B cell (primary cell): ENCODE measurements at regions not wholly inside any gene's neighbourhood (a gene's known extent, or its start where the extent isn't known, plus 50 kb on each side); places are given as distances from the start of the nearest gene placed in this dataset.

ENCODE experiments used
- ATAC-seq: fragments of 200-7000 bp; cut with Tn5 transposase; one replicate; pipeline ENCODE4 v1.10.0; 2021; ENCODE audit warnings: low read depth, mild to moderate bottlenecking, moderate number of reproducible peaks, moderate library complexity
- CTCF ChIA-PET: fragments of 350-600 bp; sonication (Branson Sonifier 250); formaldehyde crosslinking; loops from one replicate; lab custom pipeline; 2021; ENCODE audit warnings: antibody characterized with exemption, inconsistent platforms; lab: Charles Lee
- POLR2A ChIA-PET: fragments of 350-600 bp; sonication (Branson Sonifier 250); formaldehyde crosslinking; loops from one replicate; lab custom pipeline; 2021; ENCODE audit warnings: antibody characterized with exemption; lab: Charles Lee
- DNase-seq: peaks from one replicate; pipeline ENCODE4 v3.0.0; 2013
- H2AFZ ChIP-seq: 2 replicates; pipeline ENCODE4 v1.6.1; 2012; ENCODE audit warnings: mild to moderate bottlenecking, low read depth, low read length; ENCODE audit not compliant: insufficient read depth, poor library complexity, severe bottlenecking
- H3K27ac ChIP-seq, 2 donors: 1 replicate in 1 of 2; 2 replicates in 1 of 2; pipeline ENCODE4 v1.5.1; 2012 to 2013; ENCODE audit warnings: low read length in 2 of 2, mild to moderate bottlenecking in 2 of 2, moderate library complexity in 1 of 2
- H3K27me3 ChIP-seq, 4 experiments: fragments of 200-600 bp in 1 of 4; sonication (generic) in 1 of 4; replicated peaks in 1 of 4; 1 replicate in 2 of 4; 2 replicates in 2 of 4; pipeline versions ENCODE4 v1.6.1 to v1.7.0; 2013 to 2016; ENCODE audit warnings: low read length in 3 of 4, mild to moderate bottlenecking in 2 of 4, mixed read lengths in 1 of 4, moderate library complexity in 1 of 4; ENCODE audit not compliant: insufficient read depth in 4 of 4, control insufficient read depth in 3 of 4; ENCODE audit errors: control extremely low read depth in 1 of 4
- H3K36me3 ChIP-seq, 2 experiments: replicated peaks in 1 of 2; 1 replicate in 1 of 2; 2 replicates in 1 of 2; pipeline versions ENCODE4 v1.6.1 to v1.7.1; 2013; ENCODE audit warnings: low read length in 1 of 2; ENCODE audit not compliant: insufficient read depth in 2 of 2, control insufficient read depth in 1 of 2; ENCODE audit errors: control extremely low read depth in 1 of 2, extremely low read depth in 1 of 2
- H3K4me1 ChIP-seq, 2 donors: fragments of 200-600 bp in 1 of 2; sonication (generic) in 1 of 2; 1 replicate in 1 of 2; 2 replicates in 1 of 2; pipeline versions ENCODE4 v1.5.1 to v1.6.1; 2013 to 2017; ENCODE audit warnings: low read length in 2 of 2; ENCODE audit not compliant: control insufficient read depth in 2 of 2, insufficient read depth in 2 of 2
- H3K4me2 ChIP-seq: replicated peaks from 2 replicates; pipeline ENCODE3; 2012; ENCODE audit warnings: mild to moderate bottlenecking, low read depth, low read length; ENCODE audit not compliant: poor library complexity, severe bottlenecking
- H3K4me3 ChIP-seq, 5 experiments: fragments of 200-600 bp in 1 of 5; sonication (generic) in 1 of 5; 1 replicate in 3 of 5; 2 replicates in 2 of 5; pipeline versions ENCODE4 v1.5.1 to v1.7.0; 2011 to 2016; ENCODE audit warnings: low read length in 4 of 5, mild to moderate bottlenecking in 4 of 5, low read depth in 2 of 5, control low read depth in 1 of 5, moderate library complexity in 1 of 5; ENCODE audit not compliant: insufficient read depth in 1 of 5; ENCODE audit errors: control extremely low read depth in 1 of 5, extremely low read depth in 1 of 5
- H3K79me2 ChIP-seq: fragments of 200-600 bp; sonication (generic); one replicate; pipeline ENCODE4 v1.6.0; 2016; ENCODE audit warnings: low read length; ENCODE audit not compliant: control insufficient read depth, insufficient read depth
- H3K9ac ChIP-seq: fragments of 200-600 bp; sonication (generic); 2 replicates; pipeline ENCODE4 v1.6.1; 2017; ENCODE audit warnings: mild to moderate bottlenecking, low read length, moderate library complexity
- H3K9me3 ChIP-seq, 3 donors: one replicate each; pipeline versions ENCODE4 v1.6.1 to v1.7.1; 2013; ENCODE audit warnings: low read length in 2 of 3; ENCODE audit not compliant: control insufficient read depth in 2 of 3, insufficient read depth in 1 of 3; ENCODE audit errors: control extremely low read depth in 1 of 3
- H4K20me1 ChIP-seq: 2 replicates; pipeline ENCODE4 v1.6.0; 2012; ENCODE audit warnings: mild to moderate bottlenecking, low read length; ENCODE audit not compliant: insufficient read depth, control insufficient read depth, poor library complexity, severe bottlenecking
- H3K27ac Mint-ChIP-seq: one replicate; pipeline ENCODE4 v1.8.0; 2021; ENCODE audit warnings: mixed read lengths
- H3K27me3 Mint-ChIP-seq: one replicate; pipeline ENCODE4 v1.8.0; 2021; ENCODE audit warnings: mixed read lengths
- H3K4me1 Mint-ChIP-seq: one replicate; pipeline ENCODE4 v1.8.0; 2021; ENCODE audit warnings: mixed read lengths
- H3K4me3 Mint-ChIP-seq: one replicate; pipeline ENCODE4 v1.8.0; 2021; ENCODE audit warnings: mixed read lengths
- H3K9me3 Mint-ChIP-seq: one replicate; pipeline ENCODE4 v1.8.0; 2022; ENCODE audit warnings: mixed read lengths; ENCODE audit not compliant: insufficient read depth
- CTCF ChIP-seq: fragments of 200-600 bp; IDR thresholded peaks from one replicate; pipeline ENCODE4 v1.8.0; 2022; ENCODE audit warnings: antibody characterized with exemption, mild to moderate bottlenecking
- EZH2 ChIP-seq: IDR thresholded peaks from 2 replicates; pipeline ENCODE4 v1.6.1; 2012; ENCODE audit warnings: borderline replicate concordance, low read depth, mild to moderate bottlenecking, moderate library complexity, low read length; ENCODE audit not compliant: insufficient read depth, poor library complexity, severe bottlenecking
- WGBS: methylation state at CpG from one replicate; pipeline ENCODE4 v1.1.5; 2013; ENCODE audit warnings: missing lambda C conversion rate; ENCODE audit not compliant: insufficient coverage; 5-methylcytosine and 5-hydroxymethylcytosine counted together
- intact Hi-C: fragments of 100-400 bp; cut with micrococcal nuclease; formaldehyde crosslinking; loops from one replicate; pipeline ENCODE4 v1.10.0; 2022

DNA sequence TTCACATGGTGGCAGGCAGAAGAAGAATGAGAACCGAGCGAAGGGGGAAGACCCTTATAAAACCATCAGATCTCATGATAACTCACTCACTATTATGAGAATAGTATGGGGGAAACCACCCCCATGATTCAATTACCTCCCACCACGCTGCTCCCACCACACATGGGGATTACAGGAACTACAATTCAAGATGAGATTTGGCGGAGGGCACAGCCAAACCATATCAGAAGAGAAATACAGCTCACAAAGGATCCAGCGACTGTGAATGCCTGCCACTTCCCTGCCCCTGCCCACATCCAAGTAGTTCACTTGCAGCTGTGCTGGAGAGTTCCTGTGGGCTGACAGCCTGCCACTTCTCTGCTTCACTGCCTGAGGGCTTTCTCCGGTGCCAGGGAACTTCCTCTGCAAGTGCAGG, 148.7 kb downstream of the C7orf25 start:
- ATAC-seq (no peak), DNase-seq (no peak)
- Histone ChIP-seq H3K4me3 (no peak overlapping the region), H3K36me3 (no peaks in the 10 kb centered on the region), H3K4me1 (no peaks in the 10 kb centered on the region), H3K4me2 (no peak overlapping the region), H3K79me2 (no peaks in the 10 kb centered on the region), H3K27ac (no peak overlapping the region), H4K20me1 (no peaks in the 10 kb centered on the region), H3K9me3 (no peaks in the 10 kb centered on the region), H2AFZ (no peak overlapping the region), H3K9ac (no peak overlapping the region), H3K27me3 (no peaks in the 10 kb centered on the region)
- H3K4me1 Mint-ChIP-seq = no peaks in the 10 kb centered on the region
- H3K9me3 Mint-ChIP-seq = no peaks in the 10 kb centered on the region
- ChIA-PET POLR2A (no interaction called here), CTCF (no interaction called here)
- WGBS = 8% methylated on average over 4 of the region's 6 CpGs
- no peak overlapping the region for H3K4me3 Mint-ChIP-seq
- no peak overlapping the region for H3K27ac Mint-ChIP-seq
- peaks cover 24% of the 10 kb centered on the region for H3K27me3 Mint-ChIP-seq
- TF ChIP-seq EZH2 (no peak), CTCF (no peak)
- intact Hi-C loops = no loop called here

- Histone ChIP-seq H3K9me3 (no peaks in the 10 kb centered on the region), H3K27ac (no peak overlapping the region), H3K4me3 (no peak overlapping the region), H2AFZ (no peak overlapping the region), H3K4me2 (no peak overlapping the region), H3K9ac (no peak overlapping the region), H3K4me1 (no peaks in the 10 kb centered on the region), H3K27me3 (no peaks in the 10 kb centered on the region), H3K36me3 (no peaks in the 10 kb centered on the region), H3K79me2 (no peaks in the 10 kb centered on the region), H4K20me1 (no peaks in the 10 kb centered on the region)
- H3K4me3 Mint-ChIP-seq = no peak overlapping the region
- no peak for DNase-seq
- no peak for ATAC-seq
- POLR2A ChIA-PET = no interaction called here
- H3K4me1 Mint-ChIP-seq = no peaks in the 10 kb centered on the region
- H3K27me3 Mint-ChIP-seq = peaks cover 16% of the 10 kb centered on the region
- TF ChIP-seq EZH2 (no peak), CTCF (no peak)
- CTCF ChIA-PET = no interaction called here
- WGBS = no CpG with 5 or more reads among the region's 1 CpG
- H3K9me3 Mint-ChIP-seq = no peaks in the 10 kb centered on the region
- intact Hi-C loops = no loop called here
- no peak overlapping the region for H3K27ac Mint-ChIP-seq
Observed at GRCh38 chr7:42761486-42761885, 150.4 kb downstream of the C7orf25 start.
